ENCODE measurements at regions not wholly inside any gene's neighbourhood (a gene's known extent, or its start where the extent isn't known, plus 50 kb on each side); places are given as distances from the start of the nearest gene placed in this dataset.

DNA sequence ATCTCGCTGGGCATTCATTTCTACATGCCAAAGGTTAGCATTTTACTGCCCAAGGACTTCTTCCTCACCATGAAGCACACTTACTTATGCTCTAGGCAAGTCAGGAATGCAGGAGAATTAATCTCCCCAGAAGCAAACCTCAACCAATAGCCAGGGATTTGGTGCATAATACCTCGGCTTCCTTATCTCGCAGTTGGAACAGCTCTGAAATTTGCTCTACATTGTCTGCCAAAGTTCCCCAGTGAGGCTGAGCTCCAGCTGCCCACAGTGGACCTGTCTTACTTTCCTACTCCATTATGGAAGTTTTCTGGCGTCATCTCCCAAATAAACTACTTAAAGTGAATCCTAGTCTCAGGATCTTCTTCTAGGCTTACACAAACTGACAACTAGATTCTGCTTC lies 57.6 kb upstream of the PPM1J start:
- TF ChIP-seq CTCF (IDR thresholded peaks at IDR 0.05) (no peak), POLR2A (IDR thresholded peaks at IDR 0.05) (no peak), POLR2AphosphoS5 (IDR thresholded peaks at IDR 0.05) (no peak)

Measured in transverse colon (tissue), 4 donors.